ENCODE measurements at regions not wholly inside any gene's neighbourhood (a gene's known extent, or its start where the extent isn't known, plus 50 kb on each side); places are given as distances from the start of the nearest gene placed in this dataset.

GRCh38 chr2:41710944-41711343, 336.9 kb upstream of the PKDCC start:
- TF ChIP-seq EP300 (IDR thresholded peaks at IDR 0.05) (no peak), CTCF (IDR thresholded peaks at IDR 0.05) (no peak), POLR2A (IDR thresholded peaks at IDR 0.05) (no peak)
- intact Hi-C loops (cut with DNase I): no loop called here
- no peak for DNase-seq
- WGBS, 3 donors: 93 to 94% (median 94%) methylated on average over 3 of the region's 3 CpGs
- Histone ChIP-seq H3K9me3 (no peaks in the 10 kb centered on the region), H3K4me3 (no peak overlapping the region), H3K4me1 (ENCODE audit: insufficient read depth) (no peaks in the 10 kb centered on the region), H3K27me3 (no peaks in the 10 kb centered on the region), H3K27ac (no peak overlapping the region), H3K36me3 (no peaks in the 10 kb centered on the region)

DNA sequence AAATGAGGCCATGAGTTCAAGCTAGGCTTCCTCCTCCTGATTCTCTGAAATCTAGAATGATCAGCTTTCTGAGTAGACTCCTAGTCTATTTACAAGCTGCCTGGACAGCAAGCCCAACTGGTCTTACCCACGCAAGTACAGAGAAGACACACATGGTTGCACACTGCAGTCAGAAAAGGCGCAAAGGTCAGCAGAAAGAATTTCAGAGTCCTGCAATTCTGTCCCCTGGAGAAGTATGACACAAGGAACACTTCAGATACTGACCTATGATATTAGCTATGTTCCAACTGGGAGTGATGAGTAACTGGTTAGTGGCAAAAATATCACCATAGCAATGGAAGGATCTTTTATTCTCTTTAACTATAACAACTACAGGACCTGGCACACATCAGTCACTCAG, 336.1 kb upstream of the PKDCC start:
- no peak for TF ChIP-seq CTCF (IDR thresholded peaks at IDR 0.05)
- TF ChIP-seq EP300 (IDR thresholded peaks at IDR 0.05): no peak
- no peak for TF ChIP-seq POLR2A (IDR thresholded peaks at IDR 0.05)
- DNase-seq: no peak
- Histone ChIP-seq H3K36me3 (no peaks in the 10 kb centered on the region), H3K4me3 (no peak overlapping the region), H3K9me3 (no peaks in the 10 kb centered on the region), H3K27me3 (no peaks in the 10 kb centered on the region), H3K27ac (no peak overlapping the region), H3K4me1 (ENCODE audit: insufficient read depth) (no peaks in the 10 kb centered on the region)
- WGBS, 3 donors: 94 to 98% (median 98%) methylated on average over 2 of the region's 2 CpGs
- intact Hi-C loops (cut with DNase I): no loop called here

- Histone ChIP-seq H3K4me1 (ENCODE audit: insufficient read depth) (no peaks in the 10 kb centered on the region), H3K9me3 (no peaks in the 10 kb centered on the region), H3K27me3 (no peaks in the 10 kb centered on the region), H3K36me3 (no peaks in the 10 kb centered on the region), H3K4me3 (no peak overlapping the region), H3K27ac (no peak overlapping the region)
- intact Hi-C loops (cut with DNase I): no loop called here
- TF ChIP-seq CTCF (IDR thresholded peaks at IDR 0.05): no peak
- no peak for TF ChIP-seq POLR2A (IDR thresholded peaks at IDR 0.05)
- TF ChIP-seq EP300 (IDR thresholded peaks at IDR 0.05): no peak
- DNase-seq: no peak
- WGBS, 3 donors: 93 to 97% (median 95%) methylated on average over 5 of the region's 5 CpGs
Measured at GRCh38 chr2:41716497-41716896, 331.3 kb upstream of the PKDCC start.

DNA sequence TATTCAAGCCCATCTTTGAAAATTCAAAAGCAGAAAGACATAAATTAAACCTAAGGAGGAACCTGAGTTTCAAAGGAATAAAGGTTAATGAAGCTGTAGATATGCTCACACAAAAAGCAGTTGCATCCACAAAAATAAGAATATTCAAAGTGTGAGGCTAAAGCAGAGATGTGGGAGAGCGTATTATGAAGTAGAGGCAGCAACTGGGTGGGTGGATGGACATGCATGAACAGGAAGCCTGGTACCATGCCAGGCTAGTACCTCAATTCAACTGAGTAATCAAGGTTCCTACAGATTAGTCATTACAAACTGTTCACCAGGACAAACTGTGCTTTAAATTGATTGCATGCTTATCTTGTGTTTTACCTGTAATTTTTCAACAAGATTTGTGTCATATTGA, 330.0 kb upstream of the PKDCC start:
- no peaks in the 10 kb centered on the region for H3K27me3 ChIP-seq
- TF ChIP-seq EP300 (IDR thresholded peaks at IDR 0.05): no peak
- no peak for TF ChIP-seq CTCF (IDR thresholded peaks at IDR 0.05)
- TF ChIP-seq POLR2A (IDR thresholded peaks at IDR 0.05): no peak
- intact Hi-C loops (cut with DNase I): no loop called here

GRCh38 chr2:41718705-41719104, 329.1 kb upstream of the PKDCC start:
- whole genome bisulfite sequencing, 3 donors: 94 to 97% (median 94%) methylated on average over 1 of the region's 1 CpG

More for the DNA sequence above, 330.0 kb upstream of the PKDCC start:
- H3K36me3 ChIP-seq: no peaks in the 10 kb centered on the region
- H3K9me3 ChIP-seq: no peaks in the 10 kb centered on the region
- no peak overlapping the region for H3K4me3 ChIP-seq
- no peak overlapping the region for H3K27ac ChIP-seq
- H3K4me1 ChIP-seq (ENCODE audit: insufficient read depth): peaks cover 5% of the 10 kb centered on the region
- WGBS, 3 donors: 97 to 98% (median 98%) methylated on average over 1 of the region's 1 CpG
- DNase-seq: no peak

More at GRCh38 chr2:41718705-41719104, 329.1 kb upstream of the PKDCC start:
- H3K27me3 ChIP-seq: no peaks in the 10 kb centered on the region
- intact Hi-C loops (cut with DNase I): no loop called here
- H3K9me3 ChIP-seq: no peaks in the 10 kb centered on the region
- DNase-seq: no peak
- no peak for TF ChIP-seq EP300 (IDR thresholded peaks at IDR 0.05)
- no peak for TF ChIP-seq CTCF (IDR thresholded peaks at IDR 0.05)
- no peak for TF ChIP-seq POLR2A (IDR thresholded peaks at IDR 0.05)
- H3K27ac ChIP-seq: no peak overlapping the region
- no peaks in the 10 kb centered on the region for H3K36me3 ChIP-seq
- peaks cover 9% of the 10 kb centered on the region for H3K4me1 ChIP-seq (ENCODE audit: insufficient read depth)
- H3K4me3 ChIP-seq: no peak overlapping the region
